ENCODE measurements at regions not wholly inside any gene's neighbourhood (a gene's known extent, or its start where the extent isn't known, plus 50 kb on each side); places are given as distances from the start of the nearest gene placed in this dataset.

DNA sequence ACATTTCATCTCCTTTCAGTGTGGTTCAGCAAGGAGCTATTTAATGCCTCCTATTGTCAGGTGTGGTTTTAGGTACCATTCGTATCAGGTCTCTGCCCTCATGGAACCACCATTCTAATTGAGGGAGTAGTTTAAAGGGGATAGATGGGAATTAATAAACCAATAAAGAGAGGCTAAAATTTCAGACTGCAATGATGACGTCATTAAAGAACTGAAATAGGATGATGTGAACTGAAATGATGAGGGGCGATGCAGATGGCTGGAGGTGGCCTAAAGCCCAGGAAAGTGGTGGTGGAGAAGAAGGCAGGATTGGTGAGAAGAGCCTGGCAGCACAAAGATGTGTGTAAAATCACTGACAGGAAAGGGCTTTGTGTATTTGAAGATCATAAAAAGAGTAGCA lies 148.9 kb upstream of the RBFOX1 start:
- no peak for DNase-seq

DNA sequence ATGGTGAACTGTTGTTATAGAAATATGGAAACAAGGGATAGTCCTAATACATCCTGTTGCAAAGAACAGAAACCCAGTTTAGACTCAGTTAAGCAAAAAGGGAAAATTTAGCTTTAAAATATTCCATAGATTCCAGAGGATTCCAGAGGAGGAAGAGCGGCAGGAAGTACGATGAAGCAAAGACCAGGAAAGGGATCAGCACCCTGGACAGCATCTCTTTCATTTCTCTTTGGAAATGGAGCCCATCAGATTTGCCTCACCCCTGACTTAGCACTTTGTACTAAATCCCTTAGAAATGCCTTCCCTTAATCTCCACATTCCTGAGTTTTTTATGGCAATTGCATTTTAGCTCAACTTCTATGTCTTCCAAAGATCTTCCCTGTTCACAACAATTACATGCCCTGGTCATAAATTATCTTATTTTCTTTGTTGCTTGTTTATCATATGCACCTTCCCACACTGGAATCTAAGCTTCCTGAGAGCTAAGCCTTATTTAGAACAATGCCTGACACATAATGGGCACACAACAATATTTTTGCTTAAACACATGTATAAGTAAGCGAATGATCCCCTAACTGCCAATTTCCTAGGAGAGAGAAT lies 150.0 kb upstream of the RBFOX1 start:
- no peak for DNase-seq

DNA sequence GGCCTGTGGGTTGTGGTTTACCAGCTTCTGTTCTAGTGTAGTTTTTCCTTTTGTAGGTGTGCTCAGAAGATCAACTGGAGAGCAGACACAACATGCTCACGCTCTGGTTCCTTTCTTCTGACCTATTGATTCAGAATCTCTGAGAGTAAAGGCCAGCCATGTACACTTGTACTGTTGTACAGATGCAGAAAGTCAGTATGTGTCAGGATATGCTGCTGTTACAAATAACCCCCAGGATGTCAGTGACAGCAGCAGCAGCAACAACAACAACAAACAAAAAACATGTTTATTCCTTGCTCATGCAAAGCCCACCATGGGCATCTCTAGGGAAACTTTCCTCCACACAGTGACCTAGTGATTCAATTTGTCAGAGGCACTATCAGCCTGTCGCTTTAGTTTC lies 154.8 kb upstream of the RBFOX1 start:
- DNase-seq, result no peak

DNA sequence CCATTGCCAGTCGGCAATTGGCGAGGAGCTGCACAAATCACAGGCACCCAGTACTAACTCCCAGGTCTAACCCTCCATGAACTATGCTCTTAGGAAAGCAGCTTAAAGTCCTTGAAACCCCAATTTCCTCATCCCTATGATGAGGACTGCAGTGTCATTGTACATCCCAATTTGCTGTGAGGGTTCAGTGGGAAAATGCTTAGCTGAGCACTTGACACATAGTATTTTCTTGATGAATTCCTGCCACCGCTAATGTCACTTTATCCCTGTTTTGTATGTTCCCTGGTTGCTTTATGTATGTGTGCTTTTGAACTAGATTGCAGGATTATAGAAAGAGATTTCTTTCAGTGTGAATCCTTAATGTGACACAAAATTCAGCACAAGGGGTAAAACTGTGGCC lies 161.5 kb upstream of the RBFOX1 start:
- no peak for DNase-seq

DNA sequence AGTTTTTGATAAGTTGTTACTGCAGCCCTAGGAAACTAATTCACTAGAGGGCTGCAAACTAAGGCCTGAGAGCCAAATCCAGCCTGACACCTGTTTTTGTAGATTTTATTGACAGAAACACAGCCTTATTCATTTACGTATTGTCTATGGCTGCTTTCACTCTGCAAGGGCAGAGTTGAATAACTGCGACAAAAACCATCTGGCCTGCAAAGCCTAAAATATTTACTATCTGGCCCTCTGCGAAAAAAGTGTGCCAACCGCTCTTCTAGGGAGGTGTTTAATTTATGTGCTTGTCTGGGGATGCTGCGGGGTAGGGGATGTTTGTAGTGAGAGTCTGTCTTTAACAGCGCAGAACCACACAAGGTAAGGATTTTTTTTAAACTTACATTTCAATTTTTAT lies 165.0 kb upstream of the RBFOX1 start:
- no peak for DNase-seq

DNA sequence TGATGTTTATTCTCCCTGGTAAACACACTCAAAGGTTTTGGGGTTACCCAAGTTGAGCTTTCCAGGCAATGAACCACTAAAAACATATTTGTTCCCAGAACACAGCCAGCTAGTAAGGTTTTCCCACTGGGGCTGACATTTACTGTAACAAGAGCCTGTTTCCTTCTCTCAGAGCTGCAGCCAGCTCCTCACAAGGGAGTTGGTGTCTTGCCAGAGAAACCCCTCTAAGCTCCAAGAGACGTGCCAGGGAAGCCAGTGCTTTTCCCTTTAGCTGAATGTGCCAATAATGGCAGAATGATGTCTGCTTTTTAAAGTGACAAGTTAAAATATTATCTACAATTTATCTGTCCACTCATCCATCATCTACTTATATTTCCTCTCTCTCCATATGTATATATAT lies 170.8 kb upstream of the RBFOX1 start:
- DNase-seq, result no peak

DNA sequence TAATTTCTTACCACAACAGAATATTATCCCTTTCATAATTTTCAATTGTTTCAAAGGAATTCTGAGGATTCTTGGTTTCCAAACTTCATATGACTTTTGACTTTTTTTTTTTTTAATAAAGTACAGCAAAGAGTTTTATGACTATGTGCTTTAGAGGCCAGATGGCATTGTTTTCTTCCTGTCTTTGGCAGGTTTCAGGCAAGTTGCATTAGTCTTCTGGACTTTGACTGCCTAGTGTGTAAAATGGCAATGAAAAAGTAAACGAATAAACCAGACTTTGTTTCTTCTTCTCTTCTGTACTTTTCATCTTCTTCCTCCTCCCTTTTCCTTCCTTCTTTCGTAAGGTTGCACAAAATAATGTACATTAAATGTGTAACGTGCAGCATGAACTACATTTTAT lies 172.6 kb upstream of the RBFOX1 start:
- DNase-seq, result no peak

DNA sequence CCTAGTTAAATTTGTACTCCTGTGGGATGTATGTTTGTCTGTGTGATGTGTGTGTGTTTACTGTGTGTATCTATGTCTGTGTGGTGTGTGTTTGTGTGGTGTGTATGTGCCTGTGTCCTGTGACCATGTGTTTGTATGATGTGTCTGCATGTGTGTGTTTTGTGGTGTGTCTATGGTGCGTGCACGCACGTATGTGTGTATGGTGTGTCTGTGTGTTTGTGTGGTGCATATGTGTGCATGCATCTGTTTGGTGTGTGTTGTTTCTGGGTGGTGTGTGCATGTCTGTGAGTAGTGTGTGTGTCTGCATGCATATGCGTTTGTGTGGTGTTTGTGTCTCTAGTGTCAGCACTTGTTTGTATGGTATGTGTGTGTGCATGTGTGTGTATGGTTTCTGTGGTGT lies 174.2 kb upstream of the RBFOX1 start:
- no peak for DNase-seq

DNA sequence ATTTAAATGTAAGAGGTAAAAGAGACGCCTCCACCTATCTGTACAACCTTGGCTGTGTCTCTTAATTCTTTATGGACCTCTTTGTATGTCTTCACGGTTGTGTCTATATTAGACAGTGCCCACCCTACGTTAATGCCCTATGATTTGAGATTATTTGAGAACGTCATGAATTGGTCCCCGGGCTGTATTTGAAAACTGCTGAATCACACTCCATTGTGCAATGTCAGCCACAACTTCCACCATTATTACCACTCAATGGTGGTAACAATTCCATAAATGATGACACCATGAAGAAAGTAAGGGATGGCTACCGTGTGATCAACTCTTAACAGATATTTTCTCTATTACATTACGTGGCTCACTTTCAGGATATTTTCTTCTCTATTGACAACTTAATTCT lies 182.4 kb upstream of the RBFOX1 start:
- no peak for DNase-seq

DNA sequence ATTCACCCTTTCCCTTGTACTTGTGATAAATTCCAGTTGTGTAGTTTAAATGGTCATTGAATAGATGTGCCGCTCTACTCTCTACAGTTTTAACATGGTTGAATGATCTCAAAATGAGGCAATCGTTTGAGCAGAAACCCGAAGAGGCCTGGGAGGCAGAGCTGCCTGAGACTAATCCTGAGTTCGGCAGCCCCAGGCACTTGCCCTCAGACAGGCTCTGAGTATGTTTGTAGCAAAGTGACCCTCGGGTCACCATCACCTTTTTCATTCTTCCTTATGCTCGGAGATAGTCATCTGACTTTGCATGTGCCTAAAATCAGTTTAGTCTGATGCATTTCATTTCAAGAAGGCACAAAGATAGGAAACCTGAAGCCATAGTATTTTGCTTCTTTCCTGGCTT lies 184.0 kb upstream of the RBFOX1 start:
- DNase-seq, result no peak

DNA sequence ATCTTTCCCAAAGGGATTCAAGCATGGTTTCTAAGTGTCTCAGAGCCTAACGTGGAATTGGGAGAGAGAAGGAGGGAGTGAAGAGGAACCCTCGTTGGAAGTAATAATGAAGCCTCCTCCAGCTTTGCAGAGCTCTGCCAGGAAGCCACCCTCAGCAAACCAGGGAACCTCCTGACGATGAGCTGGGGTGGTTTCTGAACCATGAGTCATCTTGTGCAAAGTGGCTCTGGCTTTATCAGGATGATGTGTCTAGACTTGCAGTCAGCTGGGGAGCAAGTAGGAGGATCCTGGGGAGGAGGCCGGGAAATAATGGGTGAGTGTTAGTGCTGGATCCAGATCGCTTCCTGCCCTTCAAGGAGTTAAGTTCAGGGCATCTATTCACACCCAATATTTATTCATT lies 191.7 kb upstream of the RBFOX1 start:
- no peak for DNase-seq

DNA sequence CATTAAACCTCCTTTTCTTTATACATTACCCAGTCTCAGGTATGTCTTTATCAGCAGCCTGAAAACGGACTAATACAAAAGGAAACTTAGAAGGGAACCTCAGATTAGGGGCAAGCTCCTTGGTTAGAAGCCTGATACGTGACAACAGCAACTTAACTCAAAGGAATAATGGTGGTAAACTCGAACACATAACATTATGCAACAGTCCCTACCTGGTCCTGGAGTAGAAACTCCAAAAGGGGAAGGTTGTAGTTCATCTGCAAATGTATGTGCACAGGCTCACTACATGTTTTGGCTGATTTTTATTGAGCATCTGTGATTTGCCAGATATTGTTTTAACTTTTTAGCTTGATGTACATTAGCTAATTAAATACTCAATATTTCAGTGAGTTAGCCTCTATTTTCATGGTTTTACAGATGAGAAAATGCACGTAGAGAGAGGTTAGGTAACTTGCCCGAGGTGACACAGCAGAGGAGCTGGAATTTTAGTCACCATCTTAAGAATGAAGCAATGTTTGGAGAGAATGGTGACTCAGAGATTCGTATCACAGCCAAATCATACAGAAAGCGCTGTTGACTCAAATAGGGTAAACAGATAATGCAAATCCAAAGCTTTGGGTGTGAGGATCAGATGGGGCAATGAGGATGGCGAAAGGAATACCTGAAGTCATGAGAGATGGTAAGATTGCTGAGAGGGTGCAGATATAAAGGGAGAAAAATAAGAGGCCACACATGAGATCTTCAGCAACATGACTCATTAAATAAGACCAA lies 194.9 kb upstream of the RBFOX1 start:
- no peak for DNase-seq

DNA sequence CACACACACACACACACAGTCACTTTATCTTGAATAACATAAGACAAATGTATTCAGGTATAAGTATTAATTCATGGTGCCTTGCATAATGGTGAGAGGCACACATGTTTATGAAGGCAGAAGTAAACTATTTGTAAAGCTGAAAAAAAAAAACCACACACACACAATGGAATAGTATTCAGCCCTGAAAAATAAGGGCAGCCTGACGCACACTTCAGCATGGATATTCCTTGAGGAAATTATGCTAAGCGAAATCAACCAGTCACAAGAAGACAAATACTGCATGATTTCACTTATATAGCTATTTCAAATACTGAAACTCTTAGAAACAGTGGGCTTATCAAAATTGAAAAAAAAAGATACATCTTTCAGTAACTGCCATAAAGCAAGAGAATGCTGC lies 200.2 kb upstream of the RBFOX1 start:
- no peak for DNase-seq

DNA sequence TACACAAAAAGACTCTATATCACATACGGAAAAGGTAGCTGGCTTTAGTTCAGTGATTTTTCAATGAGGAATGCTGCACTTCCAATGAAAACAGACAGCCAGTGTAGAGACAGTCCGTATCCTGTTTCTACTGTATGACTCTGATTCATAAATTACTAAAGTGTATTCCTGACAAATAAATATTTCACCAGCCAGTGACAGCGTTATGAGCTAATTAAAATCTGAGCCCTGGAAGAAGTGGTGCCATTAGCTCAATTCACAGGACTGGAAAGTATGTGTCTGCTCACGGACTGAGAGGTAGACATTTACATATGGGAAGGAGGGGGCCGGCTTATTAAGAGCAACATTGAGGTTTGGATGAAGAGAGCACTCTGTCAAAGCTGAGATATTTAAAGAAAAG lies 207.9 kb upstream of the RBFOX1 start:
- no peak for DNase-seq

DNA sequence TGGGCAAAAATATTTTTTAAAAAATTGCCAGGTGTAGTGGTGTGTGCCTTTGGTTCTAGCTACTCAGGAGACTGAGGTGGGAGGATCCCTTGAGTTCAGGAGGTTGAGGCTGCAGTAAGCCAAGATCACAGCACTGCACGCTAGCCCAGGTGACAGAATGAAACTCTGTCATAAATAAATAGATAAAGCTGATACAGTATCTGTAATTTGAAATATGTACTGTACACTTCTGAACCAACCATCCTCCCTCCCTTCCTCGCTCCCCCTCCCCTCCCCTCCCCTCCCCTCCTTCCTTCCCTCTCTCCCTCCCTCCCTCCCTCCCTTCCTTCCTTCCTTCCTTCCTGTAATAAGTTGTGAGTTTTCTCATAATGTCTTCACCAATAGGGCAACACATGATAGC lies 208.4 kb upstream of the RBFOX1 start:
- DNase-seq, result no peak

DNA sequence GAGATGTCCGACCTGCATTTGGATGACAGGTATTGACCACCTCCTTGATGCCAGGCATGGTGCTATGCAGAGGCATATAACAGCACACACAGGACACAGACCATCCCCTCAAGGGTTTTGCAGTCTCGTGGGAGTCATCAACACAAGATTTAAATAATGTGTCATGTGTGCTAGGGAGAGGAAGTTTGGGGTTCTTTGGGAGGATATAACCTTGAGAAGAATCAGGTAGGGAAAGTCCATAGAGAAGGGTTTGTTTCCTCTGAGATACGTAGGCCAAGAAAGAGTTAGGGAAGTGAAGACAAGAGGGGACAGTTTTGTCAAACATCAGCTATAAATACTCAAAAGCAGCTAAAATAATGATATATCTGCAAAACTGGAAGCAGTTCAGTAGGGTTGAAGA lies 215.9 kb upstream of the RBFOX1 start:
- no peak for DNase-seq

DNA sequence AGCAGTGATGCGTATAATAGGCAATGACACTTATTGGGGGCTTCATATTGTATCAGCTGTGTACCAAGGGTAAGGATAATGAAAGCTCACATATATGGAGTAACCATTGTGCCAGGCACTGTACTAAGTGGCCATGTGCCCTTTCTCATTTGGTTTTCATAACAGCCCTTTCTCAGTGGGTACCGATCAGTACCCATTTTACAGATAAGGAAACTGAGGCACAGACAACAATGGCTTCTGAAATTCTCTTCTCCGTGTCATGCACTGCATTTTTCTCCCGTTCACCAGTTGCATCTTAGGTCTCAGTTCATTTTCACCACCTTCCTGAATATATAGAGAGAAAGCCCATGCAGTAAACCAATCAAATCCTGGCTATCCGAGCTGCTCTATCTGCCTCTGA lies 216.7 kb upstream of the RBFOX1 start:
- no peak for DNase-seq

DNA sequence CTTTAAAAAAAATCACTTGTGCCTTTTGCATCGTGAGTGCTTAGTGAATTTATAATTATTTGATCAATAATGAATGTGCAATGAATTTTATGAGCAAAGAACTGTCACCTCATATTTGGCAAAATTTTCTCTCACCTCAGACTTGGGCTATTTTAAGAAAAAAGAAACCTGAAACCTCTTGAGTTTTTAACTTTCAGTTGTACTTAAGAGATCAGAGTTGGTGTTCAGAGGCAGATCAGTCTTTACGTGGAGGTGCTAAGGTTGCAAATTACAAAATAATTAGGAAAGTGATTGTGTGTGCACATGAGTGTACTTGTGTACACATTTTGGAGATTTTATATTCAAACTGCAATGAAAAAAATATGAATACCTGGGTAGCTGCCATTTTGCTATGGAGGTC lies 218.7 kb upstream of the RBFOX1 start:
- no peak for DNase-seq

DNA sequence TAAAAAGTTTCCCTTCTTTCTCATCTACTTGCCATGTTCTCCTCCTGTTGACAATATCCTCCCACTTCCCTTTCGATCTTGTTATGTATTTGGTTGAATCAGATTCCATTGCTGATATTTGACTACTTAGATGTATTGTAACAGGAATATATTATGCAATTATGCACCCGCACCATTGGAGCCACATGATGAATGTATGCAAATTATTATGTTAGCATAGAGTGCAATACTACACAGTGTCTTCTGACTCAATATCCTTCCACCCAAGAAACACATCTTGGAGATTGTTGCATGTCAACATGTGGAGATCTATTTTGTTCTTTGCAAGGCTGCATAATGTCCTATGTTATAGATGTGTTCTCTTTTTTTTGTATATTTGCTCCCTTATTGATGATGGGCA lies 219.2 kb upstream of the RBFOX1 start:
- DNase-seq, result no peak

DNA sequence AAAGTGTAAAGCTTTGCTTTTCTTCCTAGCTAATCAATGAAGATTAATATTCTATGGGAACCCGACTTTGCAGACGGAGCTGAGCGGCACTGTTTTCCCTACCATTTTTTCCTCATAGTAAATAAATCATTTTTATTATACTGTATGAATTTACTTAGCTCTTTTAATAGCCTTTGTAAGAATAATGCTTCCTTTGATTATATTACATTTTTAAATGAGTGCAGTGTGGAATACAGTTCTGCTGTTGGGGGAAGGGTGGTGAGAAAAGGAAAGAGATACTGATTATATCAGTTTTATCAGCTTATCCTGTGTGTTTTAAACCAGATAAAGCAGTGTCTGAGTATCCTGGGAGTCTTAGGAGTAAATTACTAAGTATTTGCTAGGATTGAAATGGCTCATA lies 221.4 kb upstream of the RBFOX1 start:
- no peak for DNase-seq

DNA sequence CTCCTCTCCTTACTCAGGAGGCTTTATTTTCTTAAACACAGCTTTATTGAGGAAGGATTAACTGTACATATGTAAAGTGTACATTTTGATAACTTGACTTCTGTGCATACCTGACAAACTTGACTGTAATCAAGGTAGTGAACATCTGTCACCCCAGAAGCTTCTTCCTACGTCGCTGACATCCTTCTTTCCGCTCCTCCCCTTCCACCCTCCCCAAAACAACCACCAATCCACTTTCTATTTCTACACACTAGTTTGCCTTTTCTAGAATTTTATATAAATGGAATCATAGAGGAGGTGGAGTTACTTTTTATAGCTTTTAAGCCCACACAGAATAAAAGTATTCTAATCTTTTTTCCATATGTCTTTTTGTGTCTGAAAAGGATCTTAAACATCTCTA lies 225.2 kb upstream of the RBFOX1 start:
- DNase-seq, result no peak

DNA sequence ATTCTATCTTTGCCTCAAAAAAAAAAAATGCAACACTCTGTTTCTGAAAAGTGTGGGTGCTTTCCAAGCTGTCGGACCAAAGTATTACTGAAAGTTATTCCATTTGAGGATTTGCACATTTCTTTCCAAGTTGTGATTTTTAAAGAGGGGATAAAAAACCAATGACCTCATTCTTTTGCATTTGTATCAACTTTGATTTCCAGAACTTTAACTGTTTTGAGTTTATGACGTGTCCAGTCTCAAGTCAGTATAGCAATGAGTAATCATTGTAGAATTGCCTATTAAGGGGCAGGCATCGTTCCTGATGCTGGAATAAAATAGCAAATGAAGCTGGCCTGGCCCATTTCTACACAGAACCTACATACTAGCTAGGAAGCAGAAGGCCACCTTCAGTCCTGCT lies 229.6 kb upstream of the RBFOX1 start:
- no peak for DNase-seq

DNA sequence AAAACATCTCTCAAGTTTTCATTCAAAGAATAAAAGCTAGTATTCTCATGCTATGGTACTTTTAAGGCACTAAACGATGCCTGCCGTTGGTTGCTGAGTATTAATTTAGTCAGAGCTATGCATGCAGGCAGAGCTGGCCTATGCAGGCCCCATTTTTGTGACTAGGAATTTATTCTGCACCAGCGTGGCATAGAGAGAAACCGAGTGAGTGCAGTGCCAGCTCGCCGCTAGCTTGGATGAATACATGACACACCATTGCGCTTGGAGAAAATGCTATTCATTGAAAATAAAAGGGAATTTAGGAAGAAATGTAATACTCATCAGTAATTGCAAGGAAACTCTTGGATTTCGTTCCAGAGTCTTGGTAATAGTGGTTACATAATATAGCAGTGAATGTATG lies 231.6 kb upstream of the RBFOX1 start:
- no peak for DNase-seq

DNA sequence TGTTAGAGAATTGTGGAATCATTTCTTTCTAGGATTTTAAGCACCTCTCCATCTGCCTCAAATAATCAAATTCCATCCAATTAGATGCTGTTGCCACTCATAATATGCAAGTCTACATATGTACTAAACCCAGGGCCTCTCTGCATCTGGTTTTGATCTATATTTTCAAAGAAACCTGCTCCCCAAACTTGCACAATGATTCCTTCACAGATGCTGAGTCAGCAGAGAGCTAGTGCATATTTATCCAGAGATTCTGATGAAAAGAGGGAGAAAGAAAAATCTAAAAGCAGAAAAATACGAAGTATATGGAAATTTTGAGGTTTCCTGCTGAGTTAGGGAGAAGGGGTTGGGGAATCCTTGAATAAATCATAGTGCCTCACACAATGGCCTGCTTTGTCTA lies 235.1 kb upstream of the RBFOX1 start:
- no peak for DNase-seq

DNA sequence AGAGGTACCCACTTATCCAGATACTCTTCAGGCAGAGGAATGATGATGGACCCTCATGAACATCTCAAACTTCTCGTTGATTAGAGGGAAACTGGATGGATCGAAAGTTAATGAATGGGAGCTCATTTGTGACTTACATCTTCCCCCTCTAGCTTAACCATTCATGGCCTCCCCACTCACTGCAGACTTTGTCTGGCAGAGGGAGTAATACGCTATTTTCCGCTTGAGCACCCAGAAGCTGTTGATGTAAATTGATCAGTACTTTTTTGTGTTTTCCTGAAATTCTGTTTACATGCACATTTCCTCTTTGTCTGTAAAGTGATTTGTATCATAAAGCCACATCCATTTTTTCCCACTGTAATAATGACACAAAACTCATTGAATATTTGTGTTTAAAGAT lies 239.1 kb upstream of the RBFOX1 start:
- no peak for DNase-seq

Measured in NCI-H1092 (cell line).